Sciatic nerve (tissue), 2 donors: ENCODE measurements at regions not wholly inside any gene's neighbourhood (a gene's known extent, or its start where the extent isn't known, plus 50 kb on each side); places are given as distances from the start of the nearest gene placed in this dataset.

ENCODE experiments used
- ATAC-seq: fragments of 200-7000 bp; cut with Tn5 transposase; one replicate; pipeline ENCODE4 v1.9.1; 2020; ENCODE audit warnings: mild to moderate bottlenecking, moderate library complexity
- DNase-seq: peaks from one replicate; pipeline ENCODE4 v3.0.0-alpha.2; 2020; ENCODE audit warnings: low spot score
- intact Hi-C: fragments of 100-400 bp; cut with DNase I; formaldehyde crosslinking; loops from one replicate; pipeline ENCODE4 v1.14.2; 2022
- donor health status: DM: no; HTN: no; CAD: no.
- donor health status: DM: no; HTN: no; CAD: no.

GRCh38 chr4:11605597-11605996 is 176.9 kb upstream of the HS3ST1 start:
- DNase-seq (no peak), ATAC-seq (no peak)
- intact Hi-C loops = no loop called here

GRCh38 chr4:11604821-11605220 is 176.1 kb upstream of the HS3ST1 start:
- intact Hi-C loops = no loop called here
- ATAC-seq (no peak), DNase-seq (no peak)

GRCh38 chr4:11603591-11604194 is 175.0 kb upstream of the HS3ST1 start:
- DNase-seq (no peak), ATAC-seq (no peak)
- intact Hi-C loops = no loop called here

- DNase-seq = no peak
- intact Hi-C loops = no loop called here
- ATAC-seq = no peak
Observed at GRCh38 chr4:11602606-11603340, 174.1 kb upstream of the HS3ST1 start.

GRCh38 chr4:11599064-11599463 is 170.4 kb upstream of the HS3ST1 start:
- intact Hi-C loops = no loop called here
- DNase-seq (no peak), ATAC-seq (no peak)

- intact Hi-C loops = no loop called here
- ATAC-seq (no peak), DNase-seq (no peak)
Observed at GRCh38 chr4:11598591-11598990, 169.9 kb upstream of the HS3ST1 start.

- no peak for ATAC-seq
- intact Hi-C loops = no loop called here
Observed at GRCh38 chr4:11597506-11597905, 168.8 kb upstream of the HS3ST1 start.

GRCh38 chr4:11596989-11597388 is 168.3 kb upstream of the HS3ST1 start:
- no peak for ATAC-seq
- intact Hi-C loops = no loop called here

More at GRCh38 chr4:11597506-11597905, 168.8 kb upstream of the HS3ST1 start:
- DNase-seq = no peak

GRCh38 chr4:11593576-11594116 is 165.0 kb upstream of the HS3ST1 start:
- intact Hi-C loops = no loop called here
- no peak for ATAC-seq
- no peak for DNase-seq

More at GRCh38 chr4:11596989-11597388, 168.3 kb upstream of the HS3ST1 start:
- DNase-seq = no peak

GRCh38 chr4:11592276-11592675 is 163.6 kb upstream of the HS3ST1 start:
- no peak for DNase-seq
- intact Hi-C loops = no loop called here
- no peak for ATAC-seq

- intact Hi-C loops = no loop called here
Observed at GRCh38 chr4:11590132-11590531, 161.4 kb upstream of the HS3ST1 start.

GRCh38 chr4:11589676-11590075 is 161.0 kb upstream of the HS3ST1 start:
- intact Hi-C loops = no loop called here
- DNase-seq = no peak
- no peak for ATAC-seq

More at GRCh38 chr4:11590132-11590531, 161.4 kb upstream of the HS3ST1 start:
- ATAC-seq (no peak), DNase-seq (no peak)

- no peak for DNase-seq
- no peak for ATAC-seq
- intact Hi-C loops = no loop called here
Observed at GRCh38 chr4:11587797-11588196, 159.1 kb upstream of the HS3ST1 start.

- no peak for ATAC-seq
- intact Hi-C loops = no loop called here
- no peak for DNase-seq
Observed at GRCh38 chr4:11585506-11585905, 156.8 kb upstream of the HS3ST1 start.

- ATAC-seq = no peak
- intact Hi-C loops = no loop called here
- DNase-seq = no peak
Observed at GRCh38 chr4:11568511-11568910, 139.8 kb upstream of the HS3ST1 start.

- DNase-seq (no peak), ATAC-seq (no peak)
- intact Hi-C loops = no loop called here
Observed at GRCh38 chr4:11566444-11567022, 137.8 kb upstream of the HS3ST1 start.

- ATAC-seq = no peak
- DNase-seq = no peak
- intact Hi-C loops = no loop called here
Observed at GRCh38 chr4:11565899-11566298, 137.2 kb upstream of the HS3ST1 start.

- no peak for DNase-seq
- no peak for ATAC-seq
- intact Hi-C loops = no loop called here
Observed at GRCh38 chr4:11565213-11565612, 136.5 kb upstream of the HS3ST1 start.

- ATAC-seq (no peak), DNase-seq (no peak)
- intact Hi-C loops = no loop called here
Observed at GRCh38 chr4:11564021-11564420, 135.3 kb upstream of the HS3ST1 start.

GRCh38 chr4:11549525-11549924 is 120.8 kb upstream of the HS3ST1 start:
- no peak for ATAC-seq
- no peak for DNase-seq
- intact Hi-C loops = no loop called here
